ENCODE measurements at regions not wholly inside any gene's neighbourhood (a gene's known extent, or its start where the extent isn't known, plus 50 kb on each side); places are given as distances from the start of the nearest gene placed in this dataset.

DNA sequence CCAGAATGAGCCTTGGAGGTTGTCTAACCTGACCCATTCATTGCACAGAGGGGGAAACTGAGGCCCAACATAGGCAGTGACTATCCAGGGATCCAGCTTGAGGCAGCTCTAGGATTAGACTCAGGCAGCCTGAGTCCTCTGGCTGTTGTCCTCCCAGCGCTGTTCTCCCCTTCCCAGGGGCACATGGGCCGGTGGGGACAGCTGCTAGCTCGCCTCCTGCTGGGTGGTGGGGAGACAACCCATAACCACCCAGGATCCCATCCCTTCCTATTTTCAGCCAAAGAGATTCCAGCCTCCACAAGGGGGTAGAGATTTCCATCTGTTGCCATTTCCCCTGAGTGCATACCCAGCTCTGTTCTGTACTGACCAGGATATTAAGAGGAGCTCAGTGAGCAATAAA lies 145.1 kb upstream of the GPR26 start:
- peaks cover 0 to 18% (median 0%) of the 10 kb centered on the region in 3 donors for H3K27me3 ChIP-seq (ENCODE audit: insufficient read depth in 3 of 3, low read length in 2 of 3)
- DNase-seq = no peak
- 67 to 84% (median 75%) methylated on average over 3 of the region's 3 CpGs for WGBS, 3 donors
- no peaks in the 10 kb centered on the region for H3K4me1 ChIP-seq
- no peaks in the 10 kb centered on the region for H3K9me3 ChIP-seq
- TF ChIP-seq CTCF (IDR thresholded peaks at IDR 0.05) = no peak
- H3K27ac ChIP-seq = no peak overlapping the region
- ATAC-seq = no peak
- intact Hi-C loops (cut with DNase I) = no loop called here
- H3K4me3 ChIP-seq = no peak overlapping the region
- no peaks in the 10 kb centered on the region for H3K36me3 ChIP-seq (ENCODE audit: insufficient read depth in 1 of 2, low read depth in 1 of 2)

- H3K27me3 ChIP-seq (ENCODE audit: insufficient read depth in 3 of 3, low read length in 2 of 3) = peaks cover 0 to 18% (median 0%) of the 10 kb centered on the region in 3 donors
These were observed 144.6 kb upstream of the GPR26 start for GRCh38 chr10:123521556-123521955.

GRCh38 chr10:123522702-123523312 lies 143.3 kb upstream of the GPR26 start:
- Histone ChIP-seq H3K36me3 (ENCODE audit: insufficient read depth in 1 of 2, low read depth in 1 of 2) (no peaks in the 10 kb centered on the region), H3K4me3 (no peak overlapping the region), H3K9me3 (no peaks in the 10 kb centered on the region), H3K4me1 (no peaks in the 10 kb centered on the region), H3K27ac (no peak overlapping the region), H3K27me3 (ENCODE audit: insufficient read depth in 3 of 3, low read length in 2 of 3) (peaks cover 0 to 10% (median 0%) of the 10 kb centered on the region in 3 donors)
- ATAC-seq (no peak), DNase-seq (no peak)
- intact Hi-C loops (cut with DNase I) = no loop called here
- 70 to 72% (median 70%) methylated on average over 10 of the region's 10 CpGs for WGBS, 3 donors
- no peak for TF ChIP-seq CTCF (IDR thresholded peaks at IDR 0.05)

More at GRCh38 chr10:123521556-123521955, 144.6 kb upstream of the GPR26 start:
- H3K4me1 ChIP-seq = no peaks in the 10 kb centered on the region
- intact Hi-C loops (cut with DNase I) = no loop called here
- DNase-seq (no peak), ATAC-seq (no peak)
- no peak overlapping the region for H3K27ac ChIP-seq
- H3K4me3 ChIP-seq = no peak overlapping the region
- no peaks in the 10 kb centered on the region for H3K9me3 ChIP-seq
- TF ChIP-seq CTCF (IDR thresholded peaks at IDR 0.05) = no peak
- no peaks in the 10 kb centered on the region for H3K36me3 ChIP-seq (ENCODE audit: insufficient read depth in 1 of 2, low read depth in 1 of 2)
- WGBS, 3 donors = 68 to 72% (median 68%) methylated on average over 6 of the region's 6 CpGs

DNA sequence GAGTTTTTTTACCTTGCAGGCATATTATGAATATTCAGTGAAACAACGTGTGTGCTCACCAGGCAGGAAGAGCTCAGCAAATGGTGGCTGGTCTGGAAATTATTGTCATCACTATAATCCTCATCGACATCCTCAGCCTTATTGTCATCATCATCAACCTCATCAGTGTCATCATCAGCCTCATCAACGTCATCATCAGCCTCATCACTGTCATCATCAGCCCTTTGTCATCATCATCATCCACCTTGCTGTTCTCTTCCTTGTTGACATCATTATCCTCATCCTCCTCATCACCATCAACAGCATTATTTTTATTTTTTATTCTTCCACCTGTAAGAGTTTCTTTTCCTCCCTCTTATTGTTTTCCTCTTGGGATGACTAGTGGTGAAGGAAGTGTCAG lies 142.3 kb upstream of the GPR26 start:
- ATAC-seq (no peak), DNase-seq (no peak)
- H3K4me3 ChIP-seq = no peak overlapping the region
- peaks cover 0 to 8% (median 0%) of the 10 kb centered on the region in 3 donors for H3K27me3 ChIP-seq (ENCODE audit: insufficient read depth in 3 of 3, low read length in 2 of 3)
- TF ChIP-seq CTCF (IDR thresholded peaks at IDR 0.05) = no peak
- no peaks in the 10 kb centered on the region for H3K9me3 ChIP-seq
- no peak overlapping the region for H3K27ac ChIP-seq
- no peaks in the 10 kb centered on the region for H3K36me3 ChIP-seq (ENCODE audit: insufficient read depth in 1 of 2, low read depth in 1 of 2)
- no peaks in the 10 kb centered on the region for H3K4me1 ChIP-seq
- intact Hi-C loops (cut with DNase I) = no loop called here
- 82 to 87% (median 84%) methylated on average over 3 of the region's 3 CpGs for WGBS, 3 donors
